IgD-negative memory B cell (primary cell): ENCODE measurements at regions not wholly inside any gene's neighbourhood (a gene's known extent, or its start where the extent isn't known, plus 50 kb on each side); places are given as distances from the start of the nearest gene placed in this dataset.

Experiments
- H3K27ac Mint-ChIP-seq, 3 donors: one replicate each; pipeline ENCODE4 v1.8.0; 2020 to 2022; ENCODE audit warnings: mild to moderate bottlenecking in 3 of 3, mixed read lengths in 3 of 3, moderate library complexity in 1 of 3
- H3K27me3 Mint-ChIP-seq: one replicate; pipeline ENCODE4 v1.8.0; 2021; ENCODE audit warnings: mixed read lengths
- H3K36me3 Mint-ChIP-seq: one replicate; pipeline ENCODE4 v1.8.0; 2020; ENCODE audit warnings: mild to moderate bottlenecking, mixed read lengths
- H3K4me1 Mint-ChIP-seq, 3 donors: one replicate each; pipeline ENCODE4 v1.8.0; 2020 to 2022; ENCODE audit warnings: mixed read lengths in 3 of 3, mild to moderate bottlenecking in 1 of 3
- H3K4me3 Mint-ChIP-seq, 4 donors: one replicate each; pipeline ENCODE4 v1.8.0; 2020 to 2022; ENCODE audit warnings: mild to moderate bottlenecking in 4 of 4, mixed read lengths in 4 of 4, moderate library complexity in 3 of 4
- H3K9me3 Mint-ChIP-seq, 3 donors: one replicate each; pipeline ENCODE4 v1.8.0; 2020 to 2021; ENCODE audit warnings: mixed read lengths in 3 of 3, mild to moderate bottlenecking in 1 of 3

DNA sequence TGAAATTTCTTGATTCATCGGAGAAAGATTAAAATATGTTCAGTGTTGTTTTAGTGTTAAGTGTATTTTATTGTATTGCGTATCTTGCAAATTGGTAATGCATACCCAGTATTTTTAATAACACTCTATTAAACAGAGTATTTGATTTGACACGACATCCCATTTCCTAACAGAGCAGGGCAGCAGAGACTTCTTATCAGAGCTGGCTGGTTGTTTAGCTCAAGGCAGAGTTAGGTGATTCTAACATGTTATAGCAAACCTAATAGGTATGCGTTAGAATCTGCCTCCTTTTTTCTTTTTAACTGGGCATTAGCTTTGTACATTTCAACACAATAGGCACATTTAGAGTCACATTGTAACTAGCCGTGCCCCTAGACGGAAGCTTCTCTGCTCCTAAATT is 57.1 kb upstream of the CELF2 start:
- H3K27ac Mint-ChIP-seq: no peak overlapping the region

DNA sequence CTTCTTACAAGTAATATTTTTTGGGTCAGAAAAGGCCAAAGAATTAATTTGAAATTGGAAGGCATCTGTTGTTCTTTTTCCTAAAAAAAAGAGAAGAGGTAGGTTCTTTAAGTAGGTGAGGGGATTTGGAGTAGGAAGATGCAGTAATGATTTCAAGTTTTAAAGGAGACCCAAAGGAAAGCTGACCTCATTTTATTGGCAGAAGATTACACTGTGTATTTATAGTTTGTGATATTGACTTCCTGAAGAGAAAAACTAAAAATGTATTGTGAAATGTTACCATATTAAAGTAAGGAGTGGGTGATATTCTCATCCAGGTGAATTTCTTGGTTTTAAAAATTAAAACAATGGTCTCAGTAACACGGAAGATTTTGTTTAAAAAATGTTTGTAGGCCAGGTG is 56.6 kb upstream of the CELF2 start:
- no peaks in the 10 kb centered on the region for H3K4me1 Mint-ChIP-seq
- H3K9me3 Mint-ChIP-seq: peaks cover 0 to 1% (median 0%) of the 10 kb centered on the region in 3 donors
- peaks cover 2% of the 10 kb centered on the region for H3K36me3 Mint-ChIP-seq
- no peak overlapping the region for H3K27ac Mint-ChIP-seq
- no peak overlapping the region for H3K4me3 Mint-ChIP-seq
- peaks cover 6% of the 10 kb centered on the region for H3K27me3 Mint-ChIP-seq

More for the DNA sequence above, 57.1 kb upstream of the CELF2 start:
- Mint-ChIP-seq H3K4me3 (no peak overlapping the region), H3K9me3 (peaks cover 0 to 1% (median 0%) of the 10 kb centered on the region in 3 donors), H3K27me3 (peaks cover 6% of the 10 kb centered on the region), H3K4me1 (no peaks in the 10 kb centered on the region), H3K36me3 (peaks cover 3% of the 10 kb centered on the region)

DNA sequence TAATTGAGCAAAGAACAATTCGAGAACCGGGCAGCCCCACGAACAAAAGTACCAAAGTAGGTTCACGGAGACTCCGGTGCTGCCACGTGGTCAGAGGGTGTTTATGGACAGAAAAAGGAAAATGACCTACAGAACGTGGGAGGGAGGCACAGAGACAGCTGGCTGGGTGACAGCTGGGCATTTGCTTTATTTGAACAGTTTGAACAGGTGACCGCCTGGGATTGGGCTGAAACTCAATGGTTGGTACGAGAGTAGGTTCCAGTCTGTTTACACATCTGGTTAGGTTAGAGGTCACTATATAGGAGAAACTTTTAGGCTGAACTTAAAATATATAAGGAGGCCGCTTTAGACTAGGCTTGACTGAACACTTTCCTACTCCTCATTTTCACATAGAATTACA is 50.6 kb upstream of the CELF2 start:
- no peak overlapping the region for H3K4me3 Mint-ChIP-seq
- H3K36me3 Mint-ChIP-seq: no peaks in the 10 kb centered on the region
- H3K27me3 Mint-ChIP-seq: peaks cover 6% of the 10 kb centered on the region
- H3K4me1 Mint-ChIP-seq: no peaks in the 10 kb centered on the region
- no peak overlapping the region for H3K27ac Mint-ChIP-seq
- H3K9me3 Mint-ChIP-seq: no peaks in the 10 kb centered on the region

DNA sequence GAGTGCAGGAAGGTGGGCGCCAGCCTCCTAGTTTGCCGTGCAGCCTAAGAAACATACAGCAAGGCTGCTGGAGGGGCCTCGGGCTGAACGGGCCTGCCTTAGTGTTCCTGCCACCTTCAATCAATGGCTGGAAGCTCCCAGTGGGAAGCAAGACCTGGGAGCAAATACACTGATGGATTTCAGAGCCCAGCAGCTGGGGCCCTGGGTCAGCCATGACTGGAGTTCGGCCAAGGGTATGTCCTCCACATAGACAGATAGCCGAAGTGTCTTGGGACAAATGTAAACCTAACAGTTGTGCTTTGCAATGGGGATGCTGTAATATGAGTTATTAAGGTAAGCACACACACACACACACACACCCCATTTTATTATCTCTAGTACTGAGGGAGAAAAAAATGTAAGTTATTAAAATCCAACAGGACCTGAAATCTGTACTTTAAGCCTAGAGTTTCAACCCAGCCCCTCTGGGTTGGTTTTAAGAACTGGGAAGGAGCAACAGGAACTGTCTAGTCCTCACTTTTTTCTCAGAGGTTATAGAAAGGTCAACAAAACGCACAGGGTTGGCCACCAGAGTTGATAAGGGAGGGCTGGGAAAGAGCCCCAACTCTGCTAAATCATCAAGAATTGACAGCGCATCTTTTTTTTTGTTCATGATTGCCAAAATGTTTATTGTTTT is 50.0 kb upstream of the CELF2 start:
- Mint-ChIP-seq H3K27ac (no peak overlapping the region), H3K4me1 (no peaks in the 10 kb centered on the region), H3K4me3 (no peak overlapping the region), H3K36me3 (no peaks in the 10 kb centered on the region), H3K27me3 (peaks cover 7% of the 10 kb centered on the region), H3K9me3 (no peaks in the 10 kb centered on the region)
